C4-2B (cell line): ENCODE measurements at regions not wholly inside any gene's neighbourhood (a gene's known extent, or its start where the extent isn't known, plus 50 kb on each side); places are given as distances from the start of the nearest gene placed in this dataset.

Experiments used
- ZFX ChIP-seq: fragments of 450-650 bp; IDR thresholded peaks from 2 replicates; pipeline ENCODE4 v1.6.1; 2017
- TF ChIP-seq, protein P1 (sequence below): fragments of 450-650 bp; conservative IDR thresholded peaks from 2 replicates; pipeline ENCODE4 v1.5.1; 2017; ENCODE audit warnings: mild to moderate bottlenecking

GRCh38 chr10:65234261-65234660, 1691.6 kb upstream of the LRRTM3 start:
- TF ChIP-seq, protein P1, sequence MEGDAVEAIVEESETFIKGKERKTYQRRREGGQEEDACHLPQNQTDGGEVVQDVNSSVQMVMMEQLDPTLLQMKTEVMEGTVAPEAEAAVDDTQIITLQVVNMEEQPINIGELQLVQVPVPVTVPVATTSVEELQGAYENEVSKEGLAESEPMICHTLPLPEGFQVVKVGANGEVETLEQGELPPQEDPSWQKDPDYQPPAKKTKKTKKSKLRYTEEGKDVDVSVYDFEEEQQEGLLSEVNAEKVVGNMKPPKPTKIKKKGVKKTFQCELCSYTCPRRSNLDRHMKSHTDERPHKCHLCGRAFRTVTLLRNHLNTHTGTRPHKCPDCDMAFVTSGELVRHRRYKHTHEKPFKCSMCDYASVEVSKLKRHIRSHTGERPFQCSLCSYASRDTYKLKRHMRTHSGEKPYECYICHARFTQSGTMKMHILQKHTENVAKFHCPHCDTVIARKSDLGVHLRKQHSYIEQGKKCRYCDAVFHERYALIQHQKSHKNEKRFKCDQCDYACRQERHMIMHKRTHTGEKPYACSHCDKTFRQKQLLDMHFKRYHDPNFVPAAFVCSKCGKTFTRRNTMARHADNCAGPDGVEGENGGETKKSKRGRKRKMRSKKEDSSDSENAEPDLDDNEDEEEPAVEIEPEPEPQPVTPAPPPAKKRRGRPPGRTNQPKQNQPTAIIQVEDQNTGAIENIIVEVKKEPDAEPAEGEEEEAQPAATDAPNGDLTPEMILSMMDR: no peak
- no peak for TF ChIP-seq ZFX
